ENCODE measurements at regions not wholly inside any gene's neighbourhood (a gene's known extent, or its start where the extent isn't known, plus 50 kb on each side); places are given as distances from the start of the nearest gene placed in this dataset.
"Not testable (repeated sequence)": the region's sequence is repeated elsewhere in the genome, so short reads cannot be mapped to it uniquely, and the experiment has no call there.

DNA sequence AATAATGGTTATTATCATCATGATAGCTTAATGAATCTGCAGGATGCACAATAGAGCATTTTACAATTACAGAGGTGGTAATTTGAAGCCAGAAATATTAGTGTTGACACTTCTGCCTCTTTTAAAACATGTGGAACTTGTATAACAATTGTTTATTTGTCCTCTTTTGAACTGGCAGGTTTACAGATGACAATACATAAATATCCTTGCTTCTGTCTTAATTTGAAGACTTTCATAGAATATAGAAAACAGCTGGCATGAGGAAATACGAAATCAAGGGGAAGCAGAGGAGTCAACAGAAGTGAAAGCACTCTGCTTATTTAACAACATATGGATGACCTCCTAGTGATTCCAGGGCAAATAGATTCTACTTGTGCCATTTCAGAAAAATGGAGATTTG is 270.5 kb upstream of the SGO1 start:
- no peak for DNase-seq

DNA sequence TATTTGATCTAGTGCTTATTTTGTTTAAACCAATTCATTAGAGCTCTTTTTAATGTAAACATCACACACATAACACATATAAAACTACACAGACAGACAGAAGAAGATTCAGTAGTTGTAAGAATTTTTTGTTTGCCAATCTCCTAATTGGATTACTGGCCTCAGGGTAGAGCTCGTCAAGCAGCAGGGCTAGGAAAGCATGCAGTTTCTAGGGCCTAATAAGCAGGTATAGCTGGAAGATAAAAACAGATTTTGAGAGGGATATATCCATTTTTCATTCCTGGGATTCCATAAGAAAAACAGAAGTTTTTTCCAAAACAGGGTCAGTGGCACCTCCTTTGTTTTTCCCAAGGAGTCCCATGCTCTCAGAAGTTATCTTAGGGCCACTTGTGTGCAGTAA is 265.2 kb upstream of the SGO1 start:
- DNase-seq, result no peak

DNA sequence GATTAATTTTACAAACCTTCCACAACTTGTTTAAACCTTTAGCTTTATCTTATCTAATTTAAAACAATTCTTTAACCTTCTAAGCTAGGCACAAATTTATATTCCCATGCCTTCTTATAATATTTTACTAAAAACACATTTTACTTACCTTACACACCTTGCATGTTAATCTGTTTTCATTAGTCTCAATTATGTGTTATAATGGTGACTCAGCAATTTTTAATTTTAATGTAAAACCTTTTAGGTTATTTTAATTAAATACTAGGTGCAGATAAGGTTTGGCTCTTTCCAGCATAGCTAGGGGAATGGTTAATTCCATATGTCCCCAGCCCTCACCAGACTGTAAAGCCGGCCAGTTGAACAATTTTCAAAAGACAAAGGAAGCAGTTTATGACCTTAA is 264.6 kb upstream of the SGO1 start:
- no peak for DNase-seq

DNA sequence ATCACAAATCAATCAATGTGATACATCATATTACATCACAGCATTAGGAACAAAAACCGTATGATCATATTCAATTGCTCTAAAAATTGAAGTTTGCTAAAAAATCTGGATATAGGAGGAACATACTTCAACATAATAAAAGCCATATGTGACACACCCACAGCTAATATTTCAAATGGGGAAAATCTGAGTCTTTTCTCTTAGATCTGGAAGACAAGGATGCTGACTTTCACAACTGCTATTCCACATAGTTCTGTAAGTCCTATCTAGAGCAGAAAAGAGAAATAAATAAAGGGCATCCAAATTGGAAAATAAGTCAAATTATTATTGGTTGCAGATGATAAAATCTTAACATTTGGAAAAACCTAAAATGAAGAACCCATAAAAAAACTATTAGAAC is 256.8 kb upstream of the SGO1 start:
- DNase-seq, result no peak

DNA sequence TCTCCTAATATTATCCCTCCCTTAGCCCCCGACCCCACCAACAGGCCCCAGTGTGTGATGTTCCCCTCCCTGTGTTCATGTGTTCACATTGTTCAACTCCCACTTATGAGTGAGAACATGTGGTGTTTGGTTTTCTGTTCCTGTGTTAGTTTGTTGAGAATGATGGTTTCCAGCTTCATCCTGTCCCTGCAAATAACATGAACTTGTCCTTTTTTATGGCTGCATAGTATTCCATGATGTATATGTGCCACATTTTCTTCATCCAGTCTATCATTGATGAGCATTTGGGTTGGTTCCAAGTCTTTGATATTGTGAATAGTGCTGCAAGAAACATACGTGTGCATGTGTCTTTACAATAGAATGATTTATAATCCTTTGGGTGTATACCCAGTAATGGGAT is 241.3 kb upstream of the SGO1 start:
- not testable (repeated sequence) for DNase-seq

DNA sequence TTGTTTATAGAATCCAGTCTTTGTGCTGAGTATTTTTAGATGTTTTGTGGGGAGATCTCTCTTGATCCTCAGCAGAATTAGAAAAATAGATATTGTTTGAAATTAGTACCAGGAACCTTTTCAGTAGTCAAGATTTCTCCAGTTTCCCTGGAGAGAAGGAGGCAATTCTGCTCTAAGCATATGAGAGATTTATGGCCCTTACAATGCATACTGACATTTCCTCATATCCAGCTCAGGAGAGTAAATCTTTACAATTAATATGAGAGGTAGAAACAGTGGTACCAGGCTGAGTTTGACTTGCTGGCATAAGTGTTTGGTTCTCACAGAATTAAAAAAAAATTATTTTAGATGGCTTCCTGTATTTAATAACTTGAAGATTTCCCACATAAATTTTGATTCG is 239.1 kb upstream of the SGO1 start:
- DNase-seq, result no peak

DNA sequence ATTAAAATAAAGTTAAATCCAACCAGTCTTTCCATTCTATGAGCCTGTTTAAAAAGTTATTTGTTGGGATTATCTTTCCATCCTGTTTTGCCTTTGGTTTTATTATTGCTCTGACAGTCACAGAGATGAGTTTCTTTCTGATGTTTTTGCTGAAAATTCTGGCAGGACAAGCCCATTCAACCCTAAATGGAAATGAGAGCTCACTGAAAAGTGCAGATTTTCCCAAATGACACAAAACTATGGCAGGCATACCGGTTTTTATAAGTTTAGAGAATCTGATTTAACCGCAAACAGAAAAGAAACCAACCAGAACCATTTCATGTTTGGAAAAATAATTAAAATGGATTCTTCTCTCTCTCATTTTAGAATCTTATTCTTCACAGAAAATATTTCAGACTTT is 238.1 kb upstream of the SGO1 start:
- no peak for DNase-seq

DNA sequence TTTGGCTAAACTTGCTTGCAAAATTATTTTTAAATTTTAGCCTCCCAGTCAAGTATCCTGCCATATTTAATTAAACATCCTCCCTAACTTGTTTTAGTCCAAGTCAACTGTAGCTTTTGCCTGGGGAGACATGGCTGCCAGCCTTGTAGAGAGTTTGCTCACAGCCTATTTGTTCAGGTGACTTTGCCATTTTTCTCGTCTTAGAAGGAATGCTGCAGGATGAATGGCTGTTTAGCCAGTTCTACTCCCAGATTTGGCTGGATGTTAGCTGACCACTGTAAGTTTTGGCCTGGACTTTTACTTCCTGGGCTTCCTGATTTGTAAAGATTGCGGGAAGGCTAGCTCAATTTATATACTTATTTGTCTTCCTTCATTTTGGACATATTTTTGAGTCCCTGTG is 236.4 kb upstream of the SGO1 start:
- no peak for DNase-seq

DNA sequence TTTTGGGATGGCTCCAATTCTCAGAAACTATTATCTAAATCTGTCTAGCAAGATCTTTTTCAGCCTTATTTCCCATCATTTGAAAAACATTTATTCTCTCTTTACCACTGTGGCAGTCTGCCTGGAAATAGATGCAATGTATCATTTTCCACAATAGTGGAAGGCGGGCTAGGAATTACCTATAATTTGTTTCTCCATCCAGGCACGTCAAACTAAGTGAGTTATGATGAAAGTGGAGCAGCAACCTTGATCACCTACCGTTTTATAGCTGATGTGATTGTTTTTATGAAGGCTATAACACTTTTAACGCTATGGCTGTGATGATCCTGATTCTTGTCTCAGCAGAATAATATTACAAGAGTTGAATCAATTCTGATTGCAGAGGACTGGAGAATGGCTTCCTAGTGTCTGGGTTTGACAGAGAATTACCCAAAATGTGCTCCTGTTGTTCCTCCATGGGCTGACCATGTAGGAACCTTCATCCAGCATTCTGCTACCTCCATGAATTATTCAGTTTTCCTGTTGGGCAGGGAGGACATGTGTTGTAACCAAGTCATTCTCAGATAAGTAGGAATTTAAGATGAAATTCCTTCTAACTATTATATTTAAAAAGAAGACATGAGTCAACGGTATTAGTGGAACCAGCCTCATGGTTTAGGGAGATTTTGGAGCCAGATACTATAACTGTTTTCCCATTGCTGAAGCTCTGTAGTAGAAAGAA is 231.5 kb upstream of the SGO1 start:
- no peak for DNase-seq

DNA sequence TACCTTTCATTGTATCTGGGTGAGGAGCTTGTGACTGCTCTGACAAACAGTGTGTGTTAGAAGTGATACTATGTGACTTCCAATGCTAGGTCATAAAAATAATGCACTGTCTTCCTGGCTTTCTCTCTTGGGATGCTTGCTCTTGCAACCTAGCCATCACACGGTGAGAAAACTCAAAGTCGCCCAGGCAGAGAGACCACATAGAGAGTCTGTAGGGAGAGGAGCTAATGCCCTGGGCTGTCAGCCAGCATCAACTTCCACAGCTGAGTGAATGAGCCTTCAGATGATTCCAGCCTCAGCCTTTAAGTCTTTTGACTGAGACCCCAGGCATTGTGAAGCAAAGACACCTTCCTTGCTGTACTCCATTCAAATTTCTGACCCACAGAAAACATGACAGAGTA is 220.6 kb upstream of the SGO1 start:
- DNase-seq, result no peak

DNA sequence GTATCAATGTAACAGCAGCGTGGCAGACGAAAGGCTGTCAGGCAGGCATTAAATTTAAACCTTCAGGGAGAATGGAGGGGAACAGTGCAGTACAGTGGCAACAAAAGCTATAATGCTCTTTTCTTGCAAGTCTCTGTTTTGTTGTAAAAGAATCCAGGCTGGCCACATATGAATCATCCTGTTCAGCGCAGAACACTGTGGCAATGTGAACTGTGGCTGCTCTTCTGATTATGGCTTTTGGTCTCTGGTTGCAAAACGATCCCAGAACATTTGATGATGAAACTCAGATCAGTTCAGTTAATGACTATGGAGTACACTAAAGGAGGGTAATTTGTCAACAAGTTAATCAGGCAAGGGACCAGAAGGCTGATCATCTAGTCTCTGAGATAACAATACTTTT is 219.7 kb upstream of the SGO1 start:
- no peak for DNase-seq

DNA sequence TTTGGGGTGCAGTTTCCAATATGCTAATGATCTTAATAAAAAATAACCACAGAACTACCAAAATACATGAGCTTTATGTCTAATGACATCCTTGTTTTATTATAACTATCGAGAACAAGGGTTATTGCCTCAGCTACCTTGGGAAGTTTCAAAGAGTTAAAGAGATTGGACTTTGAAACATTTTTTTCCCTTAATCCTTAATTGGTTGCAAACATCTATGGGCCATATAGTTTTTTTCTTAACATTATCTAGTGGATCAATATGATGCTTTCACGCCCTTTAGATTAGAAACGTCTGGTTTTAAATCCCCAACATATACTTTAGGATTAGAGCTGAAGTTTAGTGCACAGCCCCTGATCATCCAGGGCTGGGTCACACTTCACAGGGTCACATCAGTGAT is 219.2 kb upstream of the SGO1 start:
- DNase-seq, result no peak

DNA sequence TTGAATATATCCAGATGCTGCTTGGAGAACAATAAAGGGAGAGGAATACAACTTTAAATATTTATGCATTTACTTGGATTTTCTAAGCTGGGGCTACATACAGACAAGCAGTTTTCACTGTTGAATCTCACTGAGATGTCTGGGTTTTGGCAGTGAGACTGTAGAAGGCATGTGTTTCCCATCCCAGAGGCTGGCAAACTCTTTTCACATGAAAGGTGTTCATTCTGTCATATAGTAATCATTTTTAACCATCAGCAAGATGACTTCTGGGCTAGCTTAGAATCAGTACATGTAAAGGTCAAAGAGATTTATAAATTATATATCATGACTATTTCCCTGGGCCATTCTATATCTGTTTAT is 218.7 kb upstream of the SGO1 start:
- no peak for DNase-seq

DNA sequence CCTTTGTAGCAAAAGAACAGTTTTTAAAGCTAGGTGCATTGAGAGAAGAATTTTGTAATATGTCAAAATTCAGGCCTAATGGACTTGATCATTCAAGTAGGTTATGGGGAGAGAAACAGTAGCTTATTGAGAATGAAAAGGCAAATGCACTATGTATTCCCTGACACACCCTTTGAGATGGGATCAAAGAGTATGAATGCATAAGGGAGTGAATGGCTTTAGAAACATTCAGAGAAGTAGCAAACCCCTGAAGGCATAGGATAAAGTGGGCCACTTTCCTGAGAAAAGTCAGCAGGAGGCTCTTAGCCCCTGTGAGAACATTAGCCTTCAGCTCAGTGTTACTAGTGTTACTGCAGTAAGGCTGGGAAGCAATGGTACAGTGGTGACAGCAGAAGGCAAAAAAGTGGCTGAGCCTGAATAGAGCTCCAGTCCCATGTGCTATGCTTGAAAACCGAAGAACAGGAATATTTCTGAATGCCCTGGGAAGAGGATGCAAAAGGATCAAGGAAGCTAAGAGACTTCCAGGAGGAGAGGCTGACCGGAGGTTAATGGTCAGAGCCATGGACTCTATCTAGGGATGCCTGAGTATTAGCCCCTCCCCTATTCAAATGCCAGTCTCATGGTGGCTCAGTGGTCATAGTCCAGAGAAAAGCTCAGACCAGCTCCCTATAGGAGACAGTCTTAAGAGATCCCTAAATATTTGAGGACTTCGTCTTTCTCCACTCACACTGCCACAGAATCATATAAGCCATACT is 218.2 kb upstream of the SGO1 start:
- DNase-seq, result no peak

DNA sequence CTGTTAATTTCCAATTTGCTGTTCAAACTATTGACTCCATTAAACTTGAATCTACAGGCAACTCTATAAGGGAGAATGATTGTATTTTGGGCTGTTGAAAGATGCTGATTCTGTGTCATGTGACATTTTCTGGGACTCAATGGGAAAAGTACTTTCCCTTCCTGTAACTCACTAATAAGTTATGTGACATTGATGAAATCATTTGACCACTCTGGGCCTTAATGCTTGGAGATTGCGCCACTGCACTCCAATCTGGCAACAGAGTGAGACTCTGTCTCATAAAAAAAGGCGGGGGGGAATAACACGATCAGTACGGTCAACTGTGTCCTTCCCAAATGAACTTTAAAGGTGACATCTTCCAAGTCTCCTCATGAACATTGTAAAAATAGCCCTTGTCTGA is 215.2 kb upstream of the SGO1 start:
- no peak for DNase-seq

DNA sequence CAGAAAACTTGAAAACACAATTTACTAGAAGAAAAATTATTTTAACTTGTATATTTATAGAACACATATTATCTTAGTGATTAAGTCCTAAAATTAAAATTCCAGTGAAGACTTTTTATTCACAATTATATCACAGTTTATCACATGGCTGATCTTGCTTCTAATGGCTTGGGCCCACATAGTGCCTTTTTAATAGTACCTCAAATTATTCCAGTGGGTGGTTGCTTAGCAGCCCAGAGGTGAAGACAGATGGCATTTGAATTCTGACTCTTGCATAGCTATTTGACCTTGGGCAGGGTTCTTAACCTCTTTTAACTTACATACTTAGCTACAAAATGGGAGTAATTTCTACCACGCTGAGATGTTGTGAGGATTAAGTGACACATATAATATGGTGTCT is 214.7 kb upstream of the SGO1 start:
- DNase-seq, result no peak

DNA sequence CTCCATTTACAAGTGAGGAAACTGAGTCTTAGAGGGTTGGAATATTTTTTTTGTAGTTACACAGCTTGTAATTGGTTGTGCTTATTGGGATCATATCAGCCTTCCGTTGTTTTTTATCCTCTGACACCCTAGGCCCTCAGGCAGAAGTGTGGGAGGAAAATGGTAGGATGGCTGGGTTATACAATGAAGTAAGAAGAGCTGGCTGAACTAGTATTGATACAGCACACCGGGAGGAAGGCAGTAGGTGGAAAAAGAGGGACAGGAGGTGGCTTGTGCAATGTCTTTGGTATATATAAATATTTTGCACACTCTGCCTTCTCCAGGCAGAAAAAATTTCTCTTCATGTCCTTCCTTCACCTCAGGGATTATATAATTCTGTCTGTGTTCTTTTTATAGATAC is 214.3 kb upstream of the SGO1 start:
- no peak for DNase-seq

DNA sequence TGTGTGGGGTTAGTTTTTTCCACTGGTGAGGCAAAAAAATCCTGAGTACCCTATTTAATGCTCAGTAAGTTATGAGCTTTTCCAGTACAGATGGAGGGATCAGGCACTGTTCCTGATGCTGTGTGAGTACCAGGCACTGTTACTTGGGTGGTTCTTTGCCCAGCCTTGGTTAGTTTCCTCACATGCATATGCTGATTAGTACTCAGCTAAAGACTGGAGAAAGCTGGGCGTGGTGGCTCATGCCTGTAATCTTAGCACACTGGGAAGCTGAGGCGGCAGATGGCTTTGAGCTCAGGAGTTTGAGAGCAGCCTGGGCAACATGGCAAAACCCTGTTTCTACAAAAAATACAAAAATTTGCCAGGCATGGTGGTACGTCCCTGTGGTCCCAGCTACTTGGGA is 210.3 kb upstream of the SGO1 start:
- DNase-seq, result no peak

DNA sequence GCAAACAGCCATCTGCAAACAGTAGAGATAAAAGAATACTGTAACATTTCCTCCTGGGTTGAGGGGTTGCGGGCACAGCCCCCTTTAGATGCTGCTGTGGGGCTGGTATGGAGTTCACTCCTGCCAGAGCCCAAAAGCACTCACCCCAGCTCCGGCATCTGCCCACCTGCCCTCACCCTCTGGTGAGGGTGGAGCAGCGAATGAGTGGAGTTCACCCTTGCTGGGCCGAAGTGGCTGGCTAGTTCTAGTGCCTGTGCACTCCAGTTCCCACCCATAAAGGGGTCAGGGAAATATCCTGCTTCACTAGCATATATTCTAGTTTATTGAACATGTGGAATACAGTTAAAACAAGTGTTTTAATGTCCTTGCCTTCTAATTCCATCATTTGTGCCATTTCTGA is 209.7 kb upstream of the SGO1 start:
- no peak for DNase-seq

DNA sequence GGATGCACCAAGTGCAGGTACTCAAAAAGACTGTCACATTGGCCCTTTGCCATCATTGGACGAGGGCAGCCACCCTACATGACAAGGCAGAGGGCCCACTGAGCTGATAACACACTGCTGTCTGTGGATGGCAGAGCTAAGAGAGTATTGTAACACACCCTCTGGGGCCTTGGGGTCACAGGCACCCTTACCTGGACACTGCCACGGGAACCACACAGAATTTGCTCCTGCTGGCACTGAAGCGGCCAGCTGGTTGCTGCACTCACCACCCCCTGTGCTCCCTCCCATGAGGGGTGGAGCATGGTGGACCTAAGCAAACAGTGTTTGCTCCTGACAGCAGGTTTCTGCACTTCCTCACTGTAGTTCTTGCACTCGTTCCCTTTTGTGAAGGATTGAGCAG is 208.2 kb upstream of the SGO1 start:
- DNase-seq, result no peak

DNA sequence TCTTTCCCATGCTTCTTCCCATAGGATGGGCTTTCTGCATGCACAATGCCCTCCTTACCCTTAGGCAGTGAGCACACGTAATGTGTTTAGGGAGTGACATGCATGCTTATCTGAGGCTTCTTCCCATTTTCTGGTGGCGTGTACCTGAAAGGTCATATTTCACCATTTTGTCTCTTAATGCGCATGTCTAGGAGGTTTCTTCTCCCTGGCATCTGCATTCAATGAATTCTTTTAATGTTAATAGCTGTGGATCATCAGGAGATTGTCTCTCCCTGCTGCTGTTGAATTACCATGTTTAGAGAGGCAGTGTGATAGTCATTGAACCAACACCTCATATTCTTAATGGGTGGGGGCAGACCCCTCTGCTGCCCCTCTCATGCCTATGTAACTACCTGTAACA is 205.6 kb upstream of the SGO1 start:
- DNase-seq, result no peak

DNA sequence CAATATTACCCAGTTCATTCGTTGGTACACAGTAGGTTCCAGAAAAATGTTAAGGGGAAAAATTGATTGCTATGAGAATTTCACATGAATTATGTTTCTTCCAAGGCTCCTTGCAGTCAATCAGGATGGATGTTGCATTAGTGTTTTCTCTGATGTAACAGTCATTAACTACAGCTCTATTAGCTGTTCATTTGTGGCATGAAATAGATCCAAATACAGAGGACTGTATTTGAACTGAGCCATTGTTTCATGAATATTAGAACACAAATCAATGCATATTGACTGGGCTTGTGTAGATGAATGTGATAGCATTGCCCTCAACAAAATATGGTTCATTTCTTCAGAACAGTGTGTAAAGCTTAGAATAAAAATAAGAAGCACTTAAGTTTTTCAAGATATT is 203.0 kb upstream of the SGO1 start:
- DNase-seq, result no peak

DNA sequence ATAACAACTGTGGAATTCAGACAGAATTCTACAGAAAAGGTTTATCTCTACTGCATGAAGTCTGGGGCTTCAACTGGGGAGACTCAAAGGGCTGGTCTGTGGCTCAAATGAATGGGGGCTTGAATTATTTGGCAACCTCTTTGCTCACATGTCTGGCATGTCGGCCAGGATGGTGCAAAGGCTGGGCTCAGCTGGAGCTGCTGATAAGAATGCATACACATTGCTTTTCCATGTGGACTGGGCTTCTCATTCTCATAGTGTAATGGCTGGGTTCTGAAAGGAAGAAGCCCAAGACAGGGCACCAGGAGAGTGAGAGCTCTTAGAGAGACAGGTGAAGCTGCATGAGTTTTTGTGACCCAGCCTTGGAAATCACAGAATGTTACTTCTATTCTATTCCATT is 194.3 kb upstream of the SGO1 start:
- DNase-seq, result no peak

DNA sequence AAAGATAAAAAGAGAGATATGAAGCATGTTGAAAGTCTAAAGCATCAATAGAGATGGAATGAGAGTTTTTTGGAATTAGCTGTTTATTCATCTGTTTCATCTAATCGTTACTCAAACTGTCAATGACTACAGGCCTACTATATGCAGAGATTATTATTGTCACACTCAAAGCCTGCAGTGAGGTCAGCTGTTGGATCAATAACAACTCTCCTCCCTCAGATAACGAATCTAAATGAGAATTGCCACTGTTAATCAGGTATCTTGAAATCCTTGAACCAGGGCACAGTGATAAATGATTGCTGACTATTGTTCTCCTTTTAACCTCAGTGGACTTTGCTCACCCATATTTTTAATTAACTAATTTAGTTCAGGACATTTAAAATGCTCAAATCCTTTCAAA is 192.3 kb upstream of the SGO1 start:
- DNase-seq, result no peak

DNA sequence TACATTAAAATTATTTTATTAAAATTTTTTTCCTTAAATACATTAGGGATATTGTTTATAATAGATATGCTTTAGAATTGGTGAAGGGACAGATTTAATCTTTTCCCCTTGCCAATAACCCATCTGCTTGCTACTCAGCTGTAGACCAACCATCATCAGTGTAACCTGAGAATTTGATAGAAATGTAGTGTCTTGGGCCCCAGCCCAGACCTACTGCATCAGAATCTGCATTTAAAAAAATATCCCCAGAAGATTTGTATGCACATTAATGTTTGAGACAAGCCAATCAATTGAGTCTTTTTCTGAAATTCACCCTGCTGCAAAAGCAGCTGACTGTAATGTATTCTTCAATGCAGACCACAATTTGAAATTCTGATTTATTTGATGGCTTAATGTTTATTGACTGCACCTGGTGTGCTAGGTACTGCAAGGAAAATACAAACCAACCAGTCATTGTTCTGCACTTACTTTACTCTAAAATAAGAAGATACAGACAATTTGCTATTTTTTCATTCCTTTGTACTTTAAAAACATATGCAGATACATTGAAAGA is 190.7 kb upstream of the SGO1 start:
- no peak for DNase-seq

Measured in activated CD8-positive, alpha-beta memory T cell treated with anti-CD3 and anti-CD28 coated beads, Interleukin-2, amount 50 U/mL, for 48 hours (primary cell).